ENCODE measurements at regions not wholly inside any gene's neighbourhood (a gene's known extent, or its start where the extent isn't known, plus 50 kb on each side); places are given as distances from the start of the nearest gene placed in this dataset.

- TF ChIP-seq CTCF (conservative IDR thresholded peaks at IDR 0.05 in 1 of 2, IDR thresholded peaks at IDR 0.05 in 1 of 2; ENCODE audit: extremely low read depth in 1 of 2, insufficient read depth in 1 of 2, low read depth in 1 of 2, low read length in 2 of 2) (no peak), EZH2 (IDR thresholded peaks at IDR 0.05; ENCODE audit: borderline replicate concordance, low read length) (no peak)
Measured at GRCh38 chr5:155872629-155873220, 454.2 kb upstream of the SGCD start.
